GM23338 (cell line): ENCODE measurements at regions not wholly inside any gene's neighbourhood (a gene's known extent, or its start where the extent isn't known, plus 50 kb on each side); places are given as distances from the start of the nearest gene placed in this dataset.

Experiments used
- ATAC-seq: fragments of 200-7000 bp; cut with Tn5 transposase; 3 replicates; pipeline ENCODE4 v1.9.1; 2020
- DNase-seq: peaks from one replicate; pipeline ENCODE4 v3.0.0-alpha.2; 2015; ENCODE audit warnings: low spot score
- H2AFZ ChIP-seq: fragments of 200-600 bp; sonication (generic); 2 replicates; pipeline ENCODE4 v1.8.0; 2016; ENCODE audit warnings: antibody characterized with exemption, mild to moderate bottlenecking, moderate library complexity
- H3F3A ChIP-seq: fragments of 200-600 bp; sonication (generic); replicated peaks from 2 replicates; pipeline ENCODE4 v1.8.0; 2017; ENCODE audit warnings: antibody characterized with exemption, mixed run types, low read depth
- H3K27ac ChIP-seq: fragments of 200-600 bp; sonication (generic); 2 replicates; pipeline ENCODE4 v1.6.1; 2016; ENCODE audit warnings: low read depth
- H3K27me3 ChIP-seq: fragments of 200-600 bp; sonication (generic); 2 replicates; pipeline ENCODE4 v1.8.0; 2016; ENCODE audit warnings: mild to moderate bottlenecking, mixed run types, moderate library complexity; ENCODE audit not compliant: insufficient read depth
- H3K36me3 ChIP-seq: fragments of 200-600 bp; sonication (generic); 2 replicates; pipeline ENCODE4 v1.8.0; 2016; ENCODE audit warnings: mild to moderate bottlenecking; ENCODE audit not compliant: insufficient read depth
- H3K4me1 ChIP-seq: fragments of 200-600 bp; sonication (generic); 2 replicates; pipeline ENCODE4 v1.8.0; 2016; ENCODE audit warnings: mild to moderate bottlenecking, moderate library complexity; ENCODE audit not compliant: insufficient read depth
- H3K4me2 ChIP-seq: fragments of 200-600 bp; sonication (generic); 2 replicates; pipeline ENCODE4 v1.7.1; 2017; ENCODE audit warnings: mixed run types
- H3K4me3 ChIP-seq: fragments of 200-600 bp; sonication (generic); 2 replicates; pipeline ENCODE4 v1.6.1; 2016; ENCODE audit warnings: mixed run types
- H3K79me2 ChIP-seq: fragments of 200-600 bp; sonication (generic); replicated peaks from 2 replicates; pipeline ENCODE4 v1.8.0; 2017; ENCODE audit warnings: mild to moderate bottlenecking; ENCODE audit not compliant: insufficient read depth
- H3K9me2 ChIP-seq: fragments of 200-600 bp; sonication (generic); 2 replicates; pipeline ENCODE4 v1.8.0; 2017; ENCODE audit not compliant: insufficient read depth
- H4K20me1 ChIP-seq: fragments of 200-600 bp; sonication (generic); replicated peaks from 2 replicates; pipeline ENCODE4 v1.8.0; 2017; ENCODE audit warnings: mild to moderate bottlenecking; ENCODE audit not compliant: insufficient read depth
- H3K27ac Mint-ChIP-seq: 2 replicates; pipeline ENCODE4 v1.8.0; 2020; ENCODE audit warnings: inconsistent platforms, mild to moderate bottlenecking, moderate library complexity, mixed read lengths
- H3K27me3 Mint-ChIP-seq: 3 replicates; pipeline ENCODE4 v1.8.0; 2022; ENCODE audit warnings: low read depth, mild to moderate bottlenecking, moderate library complexity, mixed read lengths, inconsistent platforms; ENCODE audit not compliant: insufficient read depth, poor library complexity
- H3K36me3 Mint-ChIP-seq: 3 replicates; pipeline ENCODE4 v1.8.0; 2021; ENCODE audit warnings: low read depth, mild to moderate bottlenecking, inconsistent platforms, moderate library complexity, mixed read lengths
- H3K4me1 Mint-ChIP-seq: 3 replicates; pipeline ENCODE4 v1.8.0; 2020; ENCODE audit warnings: mild to moderate bottlenecking, inconsistent platforms, mixed read lengths
- H3K4me3 Mint-ChIP-seq: 3 replicates; pipeline ENCODE4 v1.8.0; 2021; ENCODE audit warnings: moderate library complexity, mild to moderate bottlenecking, inconsistent platforms, mixed read lengths
- H3K9me3 Mint-ChIP-seq: 3 replicates; pipeline ENCODE4 v1.8.0; 2020; ENCODE audit warnings: moderate library complexity, mild to moderate bottlenecking, inconsistent platforms, mixed read lengths
- CREB1 ChIP-seq: fragments of 250-450 bp; sonication (Bioruptor Pico); IDR thresholded peaks from 2 replicates; pipeline ENCODE4 v1.5.0; 2020; ENCODE audit warnings: low read depth, mild to moderate bottlenecking, moderate library complexity
- CTCF ChIP-seq, 2 experiments: fragments of 200-600 bp in 1 of 2; sonication (generic) in 1 of 2; conservative IDR thresholded peaks; 2 replicates each; pipeline versions ENCODE4 v1.5.1 to v1.6.1; 2016 to 2017; ENCODE audit warnings: antibody characterized with exemption in 2 of 2, low read depth in 2 of 2, mild to moderate bottlenecking in 2 of 2, moderate library complexity in 1 of 2
- JUNB ChIP-seq: IDR thresholded peaks from one replicate; pipeline ENCODE4 v1.6.1; 2016; ENCODE audit warnings: antibody characterized with exemption; ENCODE audit not compliant: unreplicated experiment
- NANOG ChIP-seq: IDR thresholded peaks from 2 replicates; pipeline ENCODE4 v1.6.1; 2016; ENCODE audit warnings: antibody characterized with exemption, borderline replicate concordance
- STAT1 ChIP-seq: IDR thresholded peaks from one replicate; pipeline ENCODE4 v1.6.1; 2016; ENCODE audit warnings: antibody characterized with exemption; ENCODE audit not compliant: unreplicated experiment
- ZNF331 ChIP-seq: fragments of 250-450 bp; sonication (Bioruptor Pico); IDR thresholded peaks from 2 replicates; pipeline ENCODE4 v1.5.0; 2020; ENCODE audit warnings: low read depth, mild to moderate bottlenecking, moderate library complexity
- ZNF462 ChIP-seq: fragments of 250-450 bp; sonication (Bioruptor Pico); IDR thresholded peaks from 2 replicates; pipeline ENCODE4 v1.5.0; 2020; ENCODE audit warnings: mild to moderate bottlenecking, moderate library complexity

DNA sequence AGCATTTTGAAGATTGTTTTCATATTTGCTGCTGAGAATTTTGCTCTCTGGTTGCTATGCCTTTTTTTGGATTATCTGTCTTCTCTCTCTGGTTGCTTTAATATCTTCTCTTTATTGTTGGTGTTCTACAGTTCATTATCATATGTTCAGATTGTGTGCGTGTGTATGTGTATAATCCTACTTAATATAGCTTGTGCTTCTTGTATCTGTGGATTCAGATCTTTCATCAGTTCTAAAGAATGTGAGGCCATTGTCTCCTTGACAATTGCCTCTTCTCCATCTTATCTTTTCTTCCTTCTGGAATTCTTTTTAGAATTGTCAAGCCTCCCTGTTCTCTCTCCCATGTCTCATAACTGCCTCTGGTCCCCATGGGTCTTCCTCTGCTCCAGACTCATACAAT, 195.4 kb downstream of the CDC5L start (continued):
- TF ChIP-seq ZNF462 (CRISPR knock-in tag) = no peak
- no peak for TF ChIP-seq CREB1 (CRISPR knock-in tag)
- TF ChIP-seq STAT1 = no peak
- no peak for TF ChIP-seq JUNB

GRCh38 chr6:44590471-44590870, 203.0 kb downstream of the CDC5L start:
- ATAC-seq = no peak
- Histone ChIP-seq H3F3A (no peaks in the 10 kb centered on the region), H3K4me1 (no peaks in the 10 kb centered on the region), H3K36me3 (no peaks in the 10 kb centered on the region), H3K4me2 (no peak overlapping the region), H2AFZ (no peak overlapping the region), H3K79me2 (no peaks in the 10 kb centered on the region), H4K20me1 (no peaks in the 10 kb centered on the region), H3K27ac (no peak overlapping the region), H3K27me3 (no peaks in the 10 kb centered on the region), H3K4me3 (no peak overlapping the region), H3K9me2 (no peaks in the 10 kb centered on the region)
- Mint-ChIP-seq H3K4me1 (peaks cover 8% of the 10 kb centered on the region), H3K27ac (no peak overlapping the region), H3K27me3 (peaks cover 11% of the 10 kb centered on the region), H3K4me3 (no peak overlapping the region), H3K9me3 (peaks cover 26% of the 10 kb centered on the region), H3K36me3 (peaks cover 10% of the 10 kb centered on the region; the same call in 2 of the 3 replicates)
- DNase-seq = no peak
- TF ChIP-seq NANOG = no peak
- no peak for TF ChIP-seq ZNF331 (CRISPR knock-in tag)
- no peak for TF ChIP-seq ZNF462 (CRISPR knock-in tag)
- TF ChIP-seq CTCF (conservative IDR thresholded peaks at IDR 0.05; ENCODE audit: low read depth in 2 of 2) = no peak
